ENCODE measurements at regions not wholly inside any gene's neighbourhood (a gene's known extent, or its start where the extent isn't known, plus 50 kb on each side); places are given as distances from the start of the nearest gene placed in this dataset.

DNA sequence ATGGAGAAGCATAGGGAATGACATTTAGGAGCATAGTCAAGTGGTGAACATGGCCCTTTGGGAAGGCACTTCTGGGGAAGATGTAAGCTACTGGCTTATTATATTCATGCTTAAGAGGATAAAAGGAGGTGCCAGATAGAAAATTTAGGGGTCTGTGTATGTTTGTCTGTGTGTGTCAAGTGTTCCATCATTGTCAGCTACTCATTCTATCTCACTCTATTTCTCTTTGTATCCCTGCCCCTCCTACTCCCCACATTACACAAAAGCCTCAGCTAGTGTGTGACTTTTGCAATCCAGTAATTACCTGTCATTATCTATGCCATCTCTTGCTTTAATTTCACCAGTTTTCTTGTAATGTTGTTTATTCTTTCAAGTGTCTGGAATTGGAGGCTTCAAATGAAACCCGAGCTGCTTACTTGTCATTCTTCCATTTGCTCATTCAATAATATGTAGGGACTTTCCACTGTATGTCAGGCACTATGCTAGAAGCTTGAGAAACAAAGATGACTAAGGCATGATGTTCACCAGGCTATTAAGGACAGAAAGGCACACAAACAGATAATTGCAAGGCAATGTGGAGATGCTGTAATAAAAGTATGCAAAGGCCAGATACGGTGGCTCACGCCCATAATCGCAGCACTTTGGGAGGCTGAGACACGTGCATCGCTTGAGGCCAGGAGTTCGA lies 229.8 kb upstream of the TEX13C start:
- Mint-ChIP-seq H3K27ac (no peak overlapping the region), H3K4me1 (no peaks in the 10 kb centered on the region), H3K36me3 (ENCODE audit: low read depth) (no peaks in the 10 kb centered on the region), H3K4me3 (no peak overlapping the region), H3K9me3 (no peaks in the 10 kb centered on the region), H3K27me3 (ENCODE audit: low read depth) (no peaks in the 10 kb centered on the region)
- TF ChIP-seq, protein P1, sequence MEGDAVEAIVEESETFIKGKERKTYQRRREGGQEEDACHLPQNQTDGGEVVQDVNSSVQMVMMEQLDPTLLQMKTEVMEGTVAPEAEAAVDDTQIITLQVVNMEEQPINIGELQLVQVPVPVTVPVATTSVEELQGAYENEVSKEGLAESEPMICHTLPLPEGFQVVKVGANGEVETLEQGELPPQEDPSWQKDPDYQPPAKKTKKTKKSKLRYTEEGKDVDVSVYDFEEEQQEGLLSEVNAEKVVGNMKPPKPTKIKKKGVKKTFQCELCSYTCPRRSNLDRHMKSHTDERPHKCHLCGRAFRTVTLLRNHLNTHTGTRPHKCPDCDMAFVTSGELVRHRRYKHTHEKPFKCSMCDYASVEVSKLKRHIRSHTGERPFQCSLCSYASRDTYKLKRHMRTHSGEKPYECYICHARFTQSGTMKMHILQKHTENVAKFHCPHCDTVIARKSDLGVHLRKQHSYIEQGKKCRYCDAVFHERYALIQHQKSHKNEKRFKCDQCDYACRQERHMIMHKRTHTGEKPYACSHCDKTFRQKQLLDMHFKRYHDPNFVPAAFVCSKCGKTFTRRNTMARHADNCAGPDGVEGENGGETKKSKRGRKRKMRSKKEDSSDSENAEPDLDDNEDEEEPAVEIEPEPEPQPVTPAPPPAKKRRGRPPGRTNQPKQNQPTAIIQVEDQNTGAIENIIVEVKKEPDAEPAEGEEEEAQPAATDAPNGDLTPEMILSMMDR (IDR thresholded peaks at IDR 0.05; ENCODE audit: unreplicated experiment in 3 of 3), result no peak

DNA sequence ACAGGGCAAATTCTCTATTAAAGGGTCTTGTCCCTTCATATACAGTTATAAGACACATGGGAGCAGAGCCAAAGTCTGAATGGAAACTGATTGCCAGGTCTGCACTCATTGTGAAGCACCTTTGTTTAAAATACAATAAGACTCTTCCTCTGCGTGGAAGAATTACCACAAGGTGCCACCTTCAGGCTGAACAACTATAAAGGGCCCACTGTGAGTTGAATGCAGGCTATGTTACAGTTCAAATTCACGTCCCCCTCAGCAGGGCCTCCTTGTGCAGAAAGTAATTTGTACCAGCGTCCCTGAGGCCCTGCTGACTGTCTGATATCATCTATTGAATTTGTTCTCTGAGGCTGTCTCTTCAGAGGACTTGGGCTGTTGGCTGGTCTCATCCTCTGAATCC lies 225.8 kb upstream of the TEX13C start:
- Mint-ChIP-seq H3K27me3 (ENCODE audit: low read depth) (no peaks in the 10 kb centered on the region), H3K4me3 (no peak overlapping the region), H3K36me3 (ENCODE audit: low read depth) (no peaks in the 10 kb centered on the region), H3K27ac (no peak overlapping the region), H3K9me3 (no peaks in the 10 kb centered on the region), H3K4me1 (no peaks in the 10 kb centered on the region)
- TF ChIP-seq, protein P1 (IDR thresholded peaks at IDR 0.05; ENCODE audit: unreplicated experiment in 3 of 3), result no peak

DNA sequence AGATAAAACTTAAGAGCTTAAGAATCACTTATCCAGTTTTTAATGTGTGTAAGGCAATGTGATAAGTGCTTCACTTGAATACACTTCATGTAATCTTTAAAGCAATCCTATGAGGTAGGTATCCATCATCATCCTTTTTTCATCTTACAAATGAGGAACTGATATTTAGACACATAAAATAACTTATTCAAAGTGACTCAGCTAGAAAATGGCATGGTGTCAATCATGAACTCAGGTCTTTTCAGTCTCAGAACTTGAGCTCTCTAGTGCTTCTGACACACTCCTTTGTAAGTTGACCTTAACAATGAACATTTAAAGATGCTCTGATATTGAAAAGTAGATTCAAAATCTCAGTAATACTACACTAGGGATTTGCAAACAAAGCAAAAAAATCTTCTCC lies 224.8 kb upstream of the TEX13C start:
- H3K27ac Mint-ChIP-seq, result no peak overlapping the region
- H3K4me3 Mint-ChIP-seq, result no peak overlapping the region
- H3K36me3 Mint-ChIP-seq (ENCODE audit: low read depth), result no peaks in the 10 kb centered on the region
- no peaks in the 10 kb centered on the region for H3K9me3 Mint-ChIP-seq
- H3K4me1 Mint-ChIP-seq, result no peaks in the 10 kb centered on the region
- H3K27me3 Mint-ChIP-seq (ENCODE audit: low read depth), result no peaks in the 10 kb centered on the region
- TF ChIP-seq, protein P1 (IDR thresholded peaks at IDR 0.05; ENCODE audit: unreplicated experiment in 3 of 3), result no peak

DNA sequence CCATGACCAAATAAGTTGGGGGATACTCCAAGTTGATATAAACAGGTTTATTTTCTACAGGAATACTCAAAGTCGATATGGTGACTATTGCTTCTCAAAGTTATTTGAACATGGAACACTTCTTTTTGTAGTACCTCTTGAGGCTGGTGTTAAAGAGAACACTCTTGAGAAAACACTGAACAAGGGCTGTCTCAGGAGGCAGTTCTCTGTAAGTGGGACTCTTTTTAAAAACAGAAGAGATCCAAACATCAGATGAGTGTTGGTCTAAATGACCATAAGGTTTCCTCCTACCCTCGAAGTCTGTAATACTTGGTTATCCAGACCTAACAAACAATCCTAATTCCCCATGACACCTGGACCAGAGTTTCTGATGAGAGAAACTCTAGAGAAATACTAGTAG lies 223.2 kb upstream of the TEX13C start:
- no peaks in the 10 kb centered on the region for H3K4me1 Mint-ChIP-seq
- H3K27me3 Mint-ChIP-seq (ENCODE audit: low read depth), result no peaks in the 10 kb centered on the region
- no peak overlapping the region for H3K27ac Mint-ChIP-seq
- TF ChIP-seq, protein P1 (IDR thresholded peaks at IDR 0.05; ENCODE audit: unreplicated experiment in 3 of 3), result no peak
- H3K36me3 Mint-ChIP-seq (ENCODE audit: low read depth), result no peaks in the 10 kb centered on the region
- no peaks in the 10 kb centered on the region for H3K9me3 Mint-ChIP-seq
- H3K4me3 Mint-ChIP-seq, result no peak overlapping the region

DNA sequence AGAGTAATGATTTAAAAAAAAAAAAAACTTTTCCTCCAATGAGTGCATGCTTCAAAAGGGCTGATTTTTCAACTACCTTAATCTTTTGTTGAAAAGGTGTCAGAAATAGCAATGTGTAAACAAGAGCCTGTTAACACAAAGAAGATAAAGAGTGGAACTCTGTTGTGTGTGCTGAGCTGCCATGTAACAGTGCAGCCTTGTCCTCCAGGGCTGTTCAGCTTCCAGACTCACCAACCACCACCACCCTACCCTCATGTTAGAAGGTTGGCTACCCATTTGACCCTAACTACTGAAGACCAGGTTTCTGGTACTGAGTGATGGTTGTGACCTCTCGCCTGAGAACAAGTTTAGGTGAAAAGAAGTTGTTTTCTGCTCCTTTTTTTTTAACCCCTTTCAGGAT lies 222.8 kb upstream of the TEX13C start:
- H3K27ac Mint-ChIP-seq, result no peak overlapping the region
- H3K27me3 Mint-ChIP-seq (ENCODE audit: low read depth), result no peaks in the 10 kb centered on the region
- no peaks in the 10 kb centered on the region for H3K4me1 Mint-ChIP-seq
- H3K36me3 Mint-ChIP-seq (ENCODE audit: low read depth), result no peaks in the 10 kb centered on the region
- no peaks in the 10 kb centered on the region for H3K9me3 Mint-ChIP-seq
- no peak overlapping the region for H3K4me3 Mint-ChIP-seq
- TF ChIP-seq, protein P1 (IDR thresholded peaks at IDR 0.05; ENCODE audit: unreplicated experiment in 3 of 3), result no peak
